H1 (cell line): ENCODE measurements at regions not wholly inside any gene's neighbourhood (a gene's known extent, or its start where the extent isn't known, plus 50 kb on each side); places are given as distances from the start of the nearest gene placed in this dataset.

Experiments
- CTCF ChIA-PET: fragments of 300-600 bp; sonication (Branson Sonifier 250); formaldehyde crosslinking; loops from one replicate; lab custom pipeline; 2021; ENCODE audit not compliant: partially characterized antibody; lab: Charles Lee
- POLR2A ChIA-PET: fragments of 300-600 bp; sonication (Branson Sonifier 250); formaldehyde crosslinking; loops from one replicate; lab custom pipeline; 2021; ENCODE audit warnings: inconsistent platforms; ENCODE audit not compliant: partially characterized antibody; lab: Charles Lee
- DNase-seq, 2 experiments: peaks; one replicate each; pipeline versions ENCODE4 v3.0.0 to v3.0.0-alpha.2; 2010 to 2022; ENCODE audit warnings: low spot score in 2 of 2, low read depth in 1 of 2, mixed read lengths in 1 of 2
- FAIRE-seq: peaks from 2 replicates; lab custom pipeline; 2011; peaks lifted over from hg19 to GRCh38; lab: Jason Lieb, UNC
- H2AFZ ChIP-seq: 2 replicates; pipeline ENCODE4 v1.8.1; 2012; ENCODE audit warnings: low read length, inconsistent platforms
- H2AK5ac ChIP-seq: 2 replicates; pipeline ENCODE4 v1.6.1; 2013; ENCODE audit warnings: low read depth, low read length
- H2BK120ac ChIP-seq: replicated peaks from 2 replicates; pipeline ENCODE3; 2013; ENCODE audit warnings: low read depth, low read length, inconsistent platforms
- H2BK12ac ChIP-seq: 2 replicates; pipeline ENCODE4 v1.6.1; 2013; ENCODE audit warnings: low read depth, low read length
- H2BK15ac ChIP-seq: 2 replicates; pipeline ENCODE4 v1.6.1; 2013; ENCODE audit warnings: low read length
- H2BK20ac ChIP-seq: 2 replicates; pipeline ENCODE4 v1.6.1; 2013; ENCODE audit warnings: low read length
- H2BK5ac ChIP-seq: 2 replicates; pipeline ENCODE4 v1.6.1; 2013; ENCODE audit warnings: low read depth, low read length
- H3K14ac ChIP-seq: 2 replicates; pipeline ENCODE4 v1.6.1; 2013; ENCODE audit warnings: inconsistent platforms; ENCODE audit not compliant: insufficient read length
- H3K18ac ChIP-seq: 2 replicates; pipeline ENCODE4 v1.6.1; 2013; ENCODE audit warnings: low read length; ENCODE audit errors: extremely low read depth
- H3K23ac ChIP-seq: 2 replicates; pipeline ENCODE4 v1.6.1; 2013; ENCODE audit warnings: inconsistent platforms; ENCODE audit not compliant: insufficient read length
- H3K23me2 ChIP-seq: 2 replicates; pipeline ENCODE4 v1.6.1; 2013; ENCODE audit warnings: low read depth, low read length
- H3K27ac ChIP-seq: 2 replicates; pipeline ENCODE4 v1.6.1; 2011; ENCODE audit warnings: low read depth, low read length, inconsistent platforms
- H3K27me3 ChIP-seq, 4 experiments: replicated peaks in 1 of 4; 1 replicate in 1 of 4; 2 replicates in 3 of 4; pipeline versions ENCODE4 v1.6.1 to v1.8.1; 2011 to 2013; ENCODE audit warnings: low read length in 3 of 4, mild to moderate bottlenecking in 3 of 4, inconsistent platforms in 2 of 4, mixed read lengths in 2 of 4, moderate library complexity in 1 of 4; ENCODE audit not compliant: control insufficient read depth in 3 of 4, insufficient read depth in 3 of 4; ENCODE audit errors: extremely low read depth in 1 of 4
- H3K36me3 ChIP-seq, 4 experiments: 2 replicates each; pipeline versions ENCODE4 v1.6.1 to v1.8.1; 2011 to 2013; ENCODE audit warnings: mild to moderate bottlenecking in 4 of 4, low read length in 3 of 4, moderate library complexity in 2 of 4, control low read depth in 1 of 4, inconsistent platforms in 1 of 4; ENCODE audit not compliant: insufficient read depth in 4 of 4, control insufficient read depth in 2 of 4
- H3K4ac ChIP-seq: replicated peaks from 2 replicates; pipeline ENCODE3; 2013; ENCODE audit warnings: low read length, low read depth, mixed read lengths, inconsistent platforms; ENCODE audit not compliant: insufficient read length
- H3K4me1 ChIP-seq, 4 experiments: replicated peaks in 1 of 4; 1 replicate in 1 of 4; 2 replicates in 3 of 4; pipeline versions ENCODE4 v1.6.1 to v1.8.1; 2011 to 2013; ENCODE audit warnings: low read length in 3 of 4, inconsistent platforms in 2 of 4, mixed read lengths in 1 of 4; ENCODE audit not compliant: insufficient read depth in 4 of 4, control insufficient read depth in 3 of 4
- H3K4me2 ChIP-seq, 2 experiments: 2 replicates each; pipeline versions ENCODE4 v1.6.1 to v1.8.1; 2011 to 2013; ENCODE audit warnings: low read depth in 2 of 2, low read length in 2 of 2, control low read depth in 1 of 2, inconsistent platforms in 1 of 2, mild to moderate bottlenecking in 1 of 2; ENCODE audit not compliant: insufficient read depth in 1 of 2
- H3K4me3 ChIP-seq, 4 experiments: fragments of 200-600, 300-600 bp in 1 of 4; sonication (generic), shearing (Covaris generic), sonication (Bioruptor Twin) in 1 of 4; 2 replicates each; pipeline versions ENCODE4 v1.5.1 to v1.8.1; 2011 to 2016; ENCODE audit warnings: low read length in 4 of 4, low read depth in 3 of 4, control low read depth in 2 of 4, inconsistent platforms in 2 of 4, mild to moderate bottlenecking in 2 of 4, mixed read lengths in 1 of 4, moderate library complexity in 1 of 4; ENCODE audit not compliant: insufficient read depth in 2 of 4; ENCODE audit errors: extremely low read depth in 1 of 4
- H3K56ac ChIP-seq: replicated peaks from 2 replicates; pipeline ENCODE3; 2013; ENCODE audit warnings: low read depth, mild to moderate bottlenecking, mixed read lengths, low read length, inconsistent platforms; ENCODE audit not compliant: insufficient read length
- H3K79me1 ChIP-seq: 2 replicates; pipeline ENCODE4 v1.6.1; 2013; ENCODE audit warnings: low read depth, low read length, control low read depth
- H3K79me2 ChIP-seq, 2 experiments: 2 replicates each; pipeline versions ENCODE4 v1.6.1 to v1.8.1; 2012 to 2013; ENCODE audit warnings: low read length in 2 of 2, mild to moderate bottlenecking in 2 of 2, inconsistent platforms in 1 of 2; ENCODE audit not compliant: insufficient read depth in 2 of 2, control insufficient read depth in 1 of 2
- H3K9ac ChIP-seq, 4 experiments: replicated peaks in 1 of 4; 1 replicate in 1 of 4; 2 replicates in 3 of 4; pipeline versions ENCODE4 v1.6.1 to v1.8.1; 2011 to 2013; ENCODE audit warnings: low read depth in 3 of 4, low read length in 3 of 4, control low read depth in 2 of 4, mild to moderate bottlenecking in 2 of 4, moderate library complexity in 2 of 4, inconsistent platforms in 1 of 4; ENCODE audit errors: extremely low read depth in 1 of 4
- H3K9me3 ChIP-seq, 2 experiments: 2 replicates each; pipeline versions ENCODE4 v1.6.1 to v1.8.1; 2012 to 2013; ENCODE audit warnings: mild to moderate bottlenecking in 2 of 2, moderate library complexity in 2 of 2, control low read depth in 1 of 2, inconsistent platforms in 1 of 2, low read depth in 1 of 2, low read length in 1 of 2, mixed read lengths in 1 of 2; ENCODE audit not compliant: insufficient read depth in 2 of 2
- H4K20me1 ChIP-seq, 2 experiments: replicated peaks in 1 of 2; 2 replicates each; pipeline versions ENCODE3 to v1.8.1; 2011 to 2013; ENCODE audit warnings: inconsistent platforms in 2 of 2, low read length in 2 of 2, mild to moderate bottlenecking in 1 of 2; ENCODE audit not compliant: insufficient read depth in 2 of 2, control insufficient read depth in 1 of 2
- H4K5ac ChIP-seq: 2 replicates; pipeline ENCODE4 v1.6.1; 2013; ENCODE audit warnings: low read length, low read depth, mixed read lengths, inconsistent platforms; ENCODE audit not compliant: insufficient read length
- H4K8ac ChIP-seq: 2 replicates; pipeline ENCODE4 v1.8.0; 2013; ENCODE audit warnings: mild to moderate bottlenecking, moderate library complexity, low read length, inconsistent platforms; ENCODE audit not compliant: insufficient read depth; ENCODE audit errors: extremely low read depth
- H4K91ac ChIP-seq: replicated peaks from 2 replicates; pipeline ENCODE3; 2013; ENCODE audit warnings: low read length, mixed read lengths, inconsistent platforms; ENCODE audit not compliant: insufficient read length
- ASH2L ChIP-seq: fragments of 200-600, 300-600 bp; sonication (generic); IDR thresholded peaks from one replicate; pipeline ENCODE4 v1.7.1; 2017; ENCODE audit warnings: low read length
- CBX8 ChIP-seq: fragments of 300-800, 300-1000 bp; sonication (generic); IDR thresholded peaks from 2 replicates; pipeline ENCODE4 v1.7.1; 2016; ENCODE audit warnings: low read depth, low read length, borderline replicate concordance
- E2F6 ChIP-seq: IDR thresholded peaks from 2 replicates; pipeline ENCODE4 v1.6.1; 2012; ENCODE audit warnings: inconsistent platforms
- JUN ChIP-seq: IDR thresholded peaks from 2 replicates; pipeline ENCODE4 v1.6.1; 2011; ENCODE audit warnings: low read depth, mild to moderate bottlenecking, improper control_type of control experiment, low read length
- KDM1A ChIP-seq: fragments of 200-600, 300-600 bp; sonication (generic); IDR thresholded peaks from 2 replicates; pipeline ENCODE4 v1.7.1; 2016; ENCODE audit warnings: mild to moderate bottlenecking, low read length, borderline replicate concordance
- TCF12 ChIP-seq: IDR thresholded peaks from 2 replicates; pipeline ENCODE4 v1.6.1; 2011; ENCODE audit warnings: low read depth, mild to moderate bottlenecking, low read length
- WGBS, 2 experiments: shearing (Covaris generic) in 1 of 2; methylation state at CpG; one replicate each; pipeline versions ENCODE4 v1.1.6 to v1.1.7; 2013 to 2015; ENCODE audit warnings: low lambda C conversion rate in 2 of 2, mixed read lengths in 2 of 2, inconsistent platforms in 1 of 2, low coverage in 1 of 2, missing lambda C conversion rate in 1 of 2; ENCODE audit not compliant: insufficient replicate concordance in 2 of 2, insufficient coverage in 1 of 2, insufficient read length in 1 of 2; ENCODE audit errors: extremely low coverage in 1 of 2, missing lambda C conversion rate in 1 of 2; 5-methylcytosine and 5-hydroxymethylcytosine counted together

DNA sequence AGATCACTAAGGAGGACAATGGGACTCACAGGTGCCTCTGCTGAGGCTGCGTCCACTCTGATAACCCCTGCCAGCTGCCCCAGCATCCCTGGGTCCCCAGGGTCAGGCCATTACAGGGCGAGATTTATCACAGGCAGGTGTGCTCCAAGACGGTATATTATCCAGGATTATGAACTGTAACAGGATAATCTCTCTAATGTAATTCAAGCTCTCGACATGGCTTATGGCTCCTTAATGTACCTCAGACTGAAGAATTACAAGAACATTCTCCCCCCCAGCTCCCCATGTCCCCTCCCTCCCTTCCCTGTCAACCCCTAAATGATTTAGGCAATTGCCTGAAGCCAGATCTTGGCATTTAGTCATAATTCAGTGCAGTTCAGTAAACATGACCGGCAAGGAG lies 86.8 kb downstream of the NCR2 start:
- Histone ChIP-seq H4K8ac (no peak overlapping the region), H3K23ac (no peak overlapping the region), H3K14ac (no peak overlapping the region), H3K27ac (no peak overlapping the region), H4K20me1 (peaks cover 2% of the 10 kb centered on the region in 2 experiments), H2AFZ (no peak overlapping the region), H3K4me2 (no peak overlapping the region), H3K79me2 (no peaks in the 10 kb centered on the region), H4K5ac (no peak overlapping the region), H2BK12ac (no peak overlapping the region), H3K4me1 (peaks cover 3 to 20% (median 6%) of the 10 kb centered on the region in 4 experiments), H3K4me3 (no peak overlapping the region), H3K18ac (no peak overlapping the region), H3K9me3 (peaks cover 0 to 5% of the 10 kb centered on the region in 2 experiments; a peak in 2 of 4 replicates), H2BK20ac (no peak overlapping the region), H3K36me3 (no peaks in the 10 kb centered on the region), H3K9ac (no peak overlapping the region), H4K91ac (no peak overlapping the region)
- WGBS, 2 experiments = 95% methylated on average over 5 of the region's 5 CpGs; no CpG with 5 or more reads in 1 of the 2 experiments
- POLR2A ChIA-PET = interaction anchor here (1.2 kb wide), 1 partner anchor 37 kb away, joined by 3 read pairs; no protein-coding TSS in a partner anchor
- DNase-seq (no peak), FAIRE-seq (no peak)
- TF ChIP-seq E2F6 = no peak
- no peak for TF ChIP-seq JUN
- TF ChIP-seq TCF12 = no peak
- TF ChIP-seq CBX8 = no peak
- no peak for TF ChIP-seq ASH2L
- TF ChIP-seq KDM1A = no peak
- TF ChIP-seq, all 59 proteins: peak for 0
- H3K56ac ChIP-seq = no peak overlapping the region
- no peak overlapping the region for H2BK5ac ChIP-seq
- H3K79me1 ChIP-seq = no peaks in the 10 kb centered on the region
- no peak overlapping the region for H2BK15ac ChIP-seq
- H3K23me2 ChIP-seq = peaks cover 8% of the 10 kb centered on the region; the same call in 1 of the 2 replicates
- CTCF ChIA-PET = interaction anchor here (1.0 to 18.6 kb wide), 14 partner anchors 9 to 262 kb away, joined by 3 to 361 read pairs (median 19); no protein-coding TSS in a partner anchor
- H2BK120ac ChIP-seq = no peak overlapping the region
- H3K4ac ChIP-seq = no peak overlapping the region
- no peak overlapping the region for H2AK5ac ChIP-seq
- H3K27me3 ChIP-seq = peaks cover 26 to 66% (median 60%) of the 10 kb centered on the region in 4 experiments
